Hepatocyte (in vitro differentiated cells): ENCODE measurements at regions not wholly inside any gene's neighbourhood (a gene's known extent, or its start where the extent isn't known, plus 50 kb on each side); places are given as distances from the start of the nearest gene placed in this dataset.

Experiments
- DNase-seq: peaks from one replicate; pipeline ENCODE4 v3.0.0-alpha.2; 2016; ENCODE audit warnings: low spot score
- H2AFZ ChIP-seq: fragments of 200-600 bp; sonication (generic); 2 replicates; pipeline ENCODE4 v1.6.0; 2016; ENCODE audit warnings: antibody characterized with exemption, mild to moderate bottlenecking
- H3K27ac ChIP-seq: fragments of 200-600 bp; sonication (generic); 2 replicates; pipeline ENCODE4 v1.5.1; 2016; ENCODE audit warnings: mild to moderate bottlenecking
- H3K27me3 ChIP-seq: fragments of 200-600 bp; sonication (generic); 2 replicates; pipeline ENCODE4 v1.6.1; 2016
- H3K36me3 ChIP-seq: fragments of 200-600 bp; sonication (generic); replicated peaks from 2 replicates; pipeline ENCODE4 v1.5.1; 2016; ENCODE audit warnings: low read depth; ENCODE audit not compliant: insufficient read depth
- H3K4me1 ChIP-seq: fragments of 200-600 bp; sonication (generic); 2 replicates; pipeline ENCODE4 v1.5.1; 2016; ENCODE audit warnings: mild to moderate bottlenecking, moderate library complexity; ENCODE audit not compliant: insufficient read depth
- H3K4me2 ChIP-seq: fragments of 200-600 bp; sonication (generic); 2 replicates; pipeline ENCODE4 v1.6.0; 2016
- H3K4me3 ChIP-seq: fragments of 200-600 bp; sonication (generic); 2 replicates; pipeline ENCODE4 v1.5.1; 2016; ENCODE audit warnings: mild to moderate bottlenecking
- H3K79me2 ChIP-seq: fragments of 200-600 bp; sonication (generic); 2 replicates; pipeline ENCODE4 v1.6.0; 2017; ENCODE audit warnings: mild to moderate bottlenecking
- H3K9me2 ChIP-seq: fragments of 200-600 bp; sonication (generic); replicated peaks from 2 replicates; pipeline ENCODE4 v1.6.0; 2017; ENCODE audit warnings: mild to moderate bottlenecking; ENCODE audit not compliant: insufficient read depth
- H3K9me3 ChIP-seq: fragments of 200-600 bp; sonication (generic); 2 replicates; pipeline ENCODE4 v1.5.1; 2016; ENCODE audit warnings: low read depth, mild to moderate bottlenecking
- H4K20me1 ChIP-seq: fragments of 200-600 bp; sonication (generic); 2 replicates; pipeline ENCODE4 v1.6.0; 2016; ENCODE audit warnings: mild to moderate bottlenecking; ENCODE audit not compliant: insufficient read depth, poor library complexity, severe bottlenecking
- CTCF ChIP-seq: fragments of 200-600 bp; sonication (generic); IDR thresholded peaks from 2 replicates; pipeline ENCODE4 v1.5.1; 2016; ENCODE audit warnings: antibody characterized with exemption, mild to moderate bottlenecking; ENCODE audit not compliant: poor library complexity
- EZH2 ChIP-seq: fragments of 200-600 bp; sonication (generic); IDR thresholded peaks from 2 replicates; pipeline ENCODE4 v1.6.1; 2016; ENCODE audit warnings: antibody characterized with exemption, mild to moderate bottlenecking, borderline replicate concordance
- EZH2phosphoT487 ChIP-seq: fragments of 200-600 bp; sonication (generic); IDR thresholded peaks from one replicate; pipeline ENCODE4 v1.6.1; 2018; ENCODE audit warnings: antibody characterized with exemption, mild to moderate bottlenecking, low read depth, moderate library complexity; ENCODE audit not compliant: unreplicated experiment, severe bottlenecking
- WGBS: methylation state at CpG from one replicate; pipeline ENCODE4 v1.1.6; 2016; ENCODE audit warnings: low lambda C conversion rate; ENCODE audit errors: missing lambda C conversion rate; 5-methylcytosine and 5-hydroxymethylcytosine counted together

GRCh38 chr9:79301551-79302391 lies 270.0 kb upstream of the TLE4 start:
- DNase-seq, result no peak
- no peaks in the 10 kb centered on the region for H3K79me2 ChIP-seq
- no peak overlapping the region for H3K27ac ChIP-seq
- TF ChIP-seq EZH2phosphoT487 (no peak), CTCF (no peak), EZH2 (no peak)
- no peak overlapping the region for H2AFZ ChIP-seq
- 38% methylated on average over 8 of the region's 8 CpGs for whole genome bisulfite sequencing
- H3K9me3 ChIP-seq, result no peaks in the 10 kb centered on the region
- H3K4me3 ChIP-seq, result no peak overlapping the region
- H3K36me3 ChIP-seq, result no peaks in the 10 kb centered on the region
- H4K20me1 ChIP-seq, result no peaks in the 10 kb centered on the region
- no peak overlapping the region for H3K4me2 ChIP-seq
- no peaks in the 10 kb centered on the region for H3K27me3 ChIP-seq
- H3K4me1 ChIP-seq, result no peaks in the 10 kb centered on the region
- no peaks in the 10 kb centered on the region for H3K9me2 ChIP-seq

- no peaks in the 10 kb centered on the region for H3K9me2 ChIP-seq
- H2AFZ ChIP-seq, result no peak overlapping the region
- no peaks in the 10 kb centered on the region for H3K79me2 ChIP-seq
- DNase-seq, result no peak
- no peak overlapping the region for H3K27ac ChIP-seq
- H3K4me3 ChIP-seq, result no peak overlapping the region
- H3K27me3 ChIP-seq, result no peaks in the 10 kb centered on the region
- WGBS, result 29% methylated on average over 4 of the region's 4 CpGs
- H3K4me1 ChIP-seq, result no peaks in the 10 kb centered on the region
- no peaks in the 10 kb centered on the region for H3K36me3 ChIP-seq
- H3K4me2 ChIP-seq, result no peak overlapping the region
- no peaks in the 10 kb centered on the region for H4K20me1 ChIP-seq
- no peaks in the 10 kb centered on the region for H3K9me3 ChIP-seq
- TF ChIP-seq EZH2, result no peak
- no peak for TF ChIP-seq EZH2phosphoT487
- TF ChIP-seq CTCF, result no peak
Observed at GRCh38 chr9:79302569-79302968, 269.2 kb upstream of the TLE4 start.

- Histone ChIP-seq H3K4me3 (no peak overlapping the region), H3K79me2 (no peaks in the 10 kb centered on the region), H3K27me3 (no peaks in the 10 kb centered on the region), H3K4me2 (no peak overlapping the region), H3K27ac (no peak overlapping the region), H4K20me1 (no peaks in the 10 kb centered on the region), H3K4me1 (no peaks in the 10 kb centered on the region), H3K9me2 (no peaks in the 10 kb centered on the region), H2AFZ (no peak overlapping the region), H3K9me3 (no peaks in the 10 kb centered on the region), H3K36me3 (no peaks in the 10 kb centered on the region)
- 71% methylated on average over 6 of the region's 6 CpGs for WGBS
- DNase-seq, result no peak
- TF ChIP-seq CTCF, result no peak
- TF ChIP-seq EZH2phosphoT487, result no peak
- no peak for TF ChIP-seq EZH2
Observed at GRCh38 chr9:79308012-79308411, 263.8 kb upstream of the TLE4 start.
